GM12873 (cell line): ENCODE measurements at regions not wholly inside any gene's neighbourhood (a gene's known extent, or its start where the extent isn't known, plus 50 kb on each side); places are given as distances from the start of the nearest gene placed in this dataset.

ENCODE experiments used
- CTCF ChIP-seq: IDR thresholded peaks from 2 replicates; pipeline ENCODE4 v1.5.1; 2012; ENCODE audit warnings: low read depth, mild to moderate bottlenecking, moderate library complexity, low read length, control low read depth; ENCODE audit not compliant: insufficient read depth; ENCODE audit errors: missing control alignments

DNA sequence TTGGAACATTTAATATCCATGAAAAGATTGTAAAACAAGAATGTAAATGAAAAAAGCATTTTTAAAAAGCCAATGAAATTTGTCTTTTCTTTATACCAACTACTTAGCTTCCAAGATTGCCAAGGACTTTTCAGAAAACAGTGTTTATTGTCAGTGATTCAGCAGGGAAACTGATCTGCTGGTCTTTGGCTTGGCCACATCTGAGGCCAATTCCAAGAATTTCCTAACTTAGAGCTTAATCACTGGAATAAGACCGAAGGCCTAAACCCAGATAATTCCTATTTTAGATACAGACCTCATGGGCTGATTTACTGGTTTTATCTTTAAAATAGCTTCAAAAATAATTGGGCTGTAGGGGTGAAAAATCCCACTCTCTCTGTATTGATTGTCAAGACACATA is 260.5 kb upstream of the RORA start:
- TF ChIP-seq CTCF = no peak

GRCh38 chr15:61483599-61483998 is 254.5 kb upstream of the RORA start:
- no peak for TF ChIP-seq CTCF

GRCh38 chr15:61481886-61482285 is 252.8 kb upstream of the RORA start:
- no peak for TF ChIP-seq CTCF

- TF ChIP-seq CTCF = no peak
Observed at GRCh38 chr15:61480863-61481262, 251.8 kb upstream of the RORA start.

- TF ChIP-seq CTCF = no peak
Observed at GRCh38 chr15:61480295-61480694, 251.2 kb upstream of the RORA start.

GRCh38 chr15:61479613-61480012 is 250.5 kb upstream of the RORA start:
- no peak for TF ChIP-seq CTCF

GRCh38 chr15:61476741-61477140 is 247.6 kb upstream of the RORA start:
- TF ChIP-seq CTCF = no peak
